ENCODE measurements at regions not wholly inside any gene's neighbourhood (a gene's known extent, or its start where the extent isn't known, plus 50 kb on each side); places are given as distances from the start of the nearest gene placed in this dataset.

GRCh38 chr15:60259469-60259868, 138.3 kb downstream of the ANXA2 start:
- Histone ChIP-seq H3K9me3 (replicated peaks; ENCODE audit: control insufficient read depth, insufficient read depth, low read length) (no peaks in the 10 kb centered on the region), H3K9me1 (replicated peaks; ENCODE audit: control insufficient read depth, extremely low read depth, insufficient read depth, low read length) (no peaks in the 10 kb centered on the region), H3K27me3 (ENCODE audit: control insufficient read depth in 2 of 2, insufficient read depth in 2 of 2, low read length in 2 of 2) (peaks cover 5 to 10% of the 10 kb centered on the region in 2 experiments), H3K4me3 (replicated peaks in 1 of 3; ENCODE audit: insufficient read depth in 1 of 3, low read depth in 1 of 3, low read length in 3 of 3) (no peak overlapping the region), H3K9ac (replicated peaks; ENCODE audit: extremely low read depth, insufficient read depth, low read length) (no peak overlapping the region), H2AFZ (ENCODE audit: low read depth, low read length) (no peak overlapping the region), H3K79me2 (ENCODE audit: control insufficient read depth, insufficient read depth, low read length) (no peaks in the 10 kb centered on the region), H4K20me1 (replicated peaks; ENCODE audit: control insufficient read depth, extremely low read depth, insufficient read depth, low read length) (no peaks in the 10 kb centered on the region), H3K36me3 (ENCODE audit: control insufficient read depth in 2 of 2, extremely low read depth in 1 of 2, insufficient read depth in 2 of 2, low read length in 2 of 2) (no peaks in the 10 kb centered on the region), H3K4me2 (ENCODE audit: insufficient read depth, low read length) (no peak overlapping the region), H3K4me1 (ENCODE audit: control insufficient read depth, extremely low read depth, insufficient read depth, low read length) (no peaks in the 10 kb centered on the region), H3K27ac (ENCODE audit: insufficient read depth, low read depth, low read length) (no peak overlapping the region)
- no peak for TF ChIP-seq FOS (IDR thresholded peaks at IDR 0.05; ENCODE audit: borderline replicate concordance, insufficient read depth, low read length)
- TF ChIP-seq, protein P1, sequence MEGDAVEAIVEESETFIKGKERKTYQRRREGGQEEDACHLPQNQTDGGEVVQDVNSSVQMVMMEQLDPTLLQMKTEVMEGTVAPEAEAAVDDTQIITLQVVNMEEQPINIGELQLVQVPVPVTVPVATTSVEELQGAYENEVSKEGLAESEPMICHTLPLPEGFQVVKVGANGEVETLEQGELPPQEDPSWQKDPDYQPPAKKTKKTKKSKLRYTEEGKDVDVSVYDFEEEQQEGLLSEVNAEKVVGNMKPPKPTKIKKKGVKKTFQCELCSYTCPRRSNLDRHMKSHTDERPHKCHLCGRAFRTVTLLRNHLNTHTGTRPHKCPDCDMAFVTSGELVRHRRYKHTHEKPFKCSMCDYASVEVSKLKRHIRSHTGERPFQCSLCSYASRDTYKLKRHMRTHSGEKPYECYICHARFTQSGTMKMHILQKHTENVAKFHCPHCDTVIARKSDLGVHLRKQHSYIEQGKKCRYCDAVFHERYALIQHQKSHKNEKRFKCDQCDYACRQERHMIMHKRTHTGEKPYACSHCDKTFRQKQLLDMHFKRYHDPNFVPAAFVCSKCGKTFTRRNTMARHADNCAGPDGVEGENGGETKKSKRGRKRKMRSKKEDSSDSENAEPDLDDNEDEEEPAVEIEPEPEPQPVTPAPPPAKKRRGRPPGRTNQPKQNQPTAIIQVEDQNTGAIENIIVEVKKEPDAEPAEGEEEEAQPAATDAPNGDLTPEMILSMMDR (IDR thresholded peaks at IDR 0.05; ENCODE audit: extremely low read depth in 1 of 2, insufficient read depth in 1 of 2, low read depth in 1 of 2, low read length in 2 of 2) = no peak
- TF ChIP-seq JUN (IDR thresholded peaks at IDR 0.05; ENCODE audit: borderline replicate concordance, insufficient read depth, insufficient read length, low read depth) = no peak
- TF ChIP-seq MYC (IDR thresholded peaks at IDR 0.05; ENCODE audit: low read depth, low read length) = no peak
- TF ChIP-seq POLR2AphosphoS5 (IDR thresholded peaks at IDR 0.05; ENCODE audit: insufficient read depth, low read depth, low read length) = no peak
- POLR2A ChIA-PET = no interaction called here
- CTCF ChIA-PET = no interaction called here
- DNase-seq (ENCODE audit: low read depth, low spot score) (no peak), FAIRE-seq (no peak)
- dilution Hi-C loops (cut with MboI; ENCODE audit: extremely low pct_ligation_motif_present, low sequenced_read_pairs) (no loop called here), intact Hi-C loops (cut with micrococcal nuclease) (no loop called here)
- no TSS peak for BruUV-seq (replicated peaks)

DNA sequence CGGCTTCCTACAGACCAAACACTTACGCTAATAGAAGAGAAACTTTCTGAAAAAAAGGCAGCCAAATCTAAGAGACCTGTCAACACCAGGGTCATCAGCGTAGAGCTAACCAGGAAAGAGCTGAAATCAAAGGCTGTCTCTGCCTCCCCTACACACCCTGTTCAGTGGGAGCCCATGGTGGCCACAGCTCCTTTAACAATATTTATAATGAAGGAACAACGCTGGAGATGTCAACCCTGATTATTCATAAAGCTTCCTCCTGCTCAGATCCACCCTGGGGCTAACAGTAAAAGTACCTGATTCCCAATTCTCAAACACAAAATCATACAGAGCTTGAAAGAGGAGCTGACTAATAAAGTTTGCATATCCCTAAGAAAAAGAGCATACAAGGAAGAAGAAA, 133.7 kb downstream of the ANXA2 start:
- Histone ChIP-seq H3K27me3 (ENCODE audit: control insufficient read depth in 2 of 2, insufficient read depth in 2 of 2, low read length in 2 of 2) (peaks cover 8 to 17% of the 10 kb centered on the region in 2 experiments), H3K9ac (replicated peaks; ENCODE audit: extremely low read depth, insufficient read depth, low read length) (no peak overlapping the region), H3K9me1 (replicated peaks; ENCODE audit: control insufficient read depth, extremely low read depth, insufficient read depth, low read length) (no peaks in the 10 kb centered on the region), H3K4me3 (replicated peaks in 1 of 3; ENCODE audit: insufficient read depth in 1 of 3, low read depth in 1 of 3, low read length in 3 of 3) (no peak overlapping the region), H2AFZ (ENCODE audit: low read depth, low read length) (no peak overlapping the region), H3K36me3 (ENCODE audit: control insufficient read depth in 2 of 2, extremely low read depth in 1 of 2, insufficient read depth in 2 of 2, low read length in 2 of 2) (no peaks in the 10 kb centered on the region), H3K4me1 (ENCODE audit: control insufficient read depth, extremely low read depth, insufficient read depth, low read length) (no peaks in the 10 kb centered on the region), H3K79me2 (ENCODE audit: control insufficient read depth, insufficient read depth, low read length) (no peaks in the 10 kb centered on the region), H4K20me1 (replicated peaks; ENCODE audit: control insufficient read depth, extremely low read depth, insufficient read depth, low read length) (no peaks in the 10 kb centered on the region), H3K4me2 (ENCODE audit: insufficient read depth, low read length) (no peak overlapping the region), H3K9me3 (replicated peaks; ENCODE audit: control insufficient read depth, insufficient read depth, low read length) (no peaks in the 10 kb centered on the region), H3K27ac (ENCODE audit: insufficient read depth, low read depth, low read length) (no peak overlapping the region)
- ChIA-PET CTCF (interaction anchor here (0.8 to 0.9 kb wide), 3 partner anchors 8 to 52 kb away, joined by 3 read pairs; no protein-coding TSS in a partner anchor), POLR2A (no interaction called here)
- TF ChIP-seq JUN (IDR thresholded peaks at IDR 0.05; ENCODE audit: borderline replicate concordance, insufficient read depth, insufficient read length, low read depth) (no peak), POLR2AphosphoS5 (IDR thresholded peaks at IDR 0.05; ENCODE audit: insufficient read depth, low read depth, low read length) (no peak), MAX (IDR thresholded peaks at IDR 0.05; ENCODE audit: insufficient read depth, insufficient read length) (no peak), EZH2 (IDR thresholded peaks at IDR 0.05; ENCODE audit: borderline replicate concordance, low read depth, low read length, severe bottlenecking) (no peak), GATA2 (IDR thresholded peaks at IDR 0.05; ENCODE audit: insufficient read depth, insufficient read length, low read depth, low read length) (no peak), POLR2A (IDR thresholded peaks at IDR 0.05; ENCODE audit: low read depth, low read length) (no peak), FOS (IDR thresholded peaks at IDR 0.05; ENCODE audit: borderline replicate concordance, insufficient read depth, low read length) (no peak), MYC (IDR thresholded peaks at IDR 0.05; ENCODE audit: low read depth, low read length) (no peak)
- TF ChIP-seq, protein P1 (IDR thresholded peaks at IDR 0.05; ENCODE audit: extremely low read depth in 1 of 2, insufficient read depth in 1 of 2, low read depth in 1 of 2, low read length in 2 of 2) = no peak
- DNase-seq (ENCODE audit: low read depth, low spot score) (no peak), FAIRE-seq (no peak)
- no TSS peak for BruUV-seq (replicated peaks)
- intact Hi-C loops (cut with micrococcal nuclease) (no loop called here), dilution Hi-C loops (cut with MboI; ENCODE audit: extremely low pct_ligation_motif_present, low sequenced_read_pairs) (no loop called here)
